ENCODE measurements at regions not wholly inside any gene's neighbourhood (a gene's known extent, or its start where the extent isn't known, plus 50 kb on each side); places are given as distances from the start of the nearest gene placed in this dataset.

DNA sequence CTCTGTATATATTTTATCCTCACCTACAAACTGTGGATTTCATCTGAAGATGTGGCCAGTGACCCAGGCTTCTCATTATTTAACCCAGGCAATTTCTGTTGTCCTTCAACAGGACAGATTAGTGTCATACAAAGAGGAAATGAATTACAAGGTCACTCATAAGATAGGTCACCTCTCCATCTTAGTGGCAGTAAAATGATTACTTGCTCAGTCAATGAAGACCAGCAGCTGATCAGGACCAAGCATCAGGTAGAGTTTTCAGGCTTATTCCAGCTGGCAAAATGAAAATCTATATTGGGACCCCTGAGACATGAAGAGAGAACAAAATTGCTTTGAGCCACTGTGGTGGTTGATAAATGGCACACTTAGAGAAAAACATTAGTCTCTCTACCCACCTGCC, 135.2 kb upstream of the PRDM9 start:
- TF ChIP-seq, protein P1, sequence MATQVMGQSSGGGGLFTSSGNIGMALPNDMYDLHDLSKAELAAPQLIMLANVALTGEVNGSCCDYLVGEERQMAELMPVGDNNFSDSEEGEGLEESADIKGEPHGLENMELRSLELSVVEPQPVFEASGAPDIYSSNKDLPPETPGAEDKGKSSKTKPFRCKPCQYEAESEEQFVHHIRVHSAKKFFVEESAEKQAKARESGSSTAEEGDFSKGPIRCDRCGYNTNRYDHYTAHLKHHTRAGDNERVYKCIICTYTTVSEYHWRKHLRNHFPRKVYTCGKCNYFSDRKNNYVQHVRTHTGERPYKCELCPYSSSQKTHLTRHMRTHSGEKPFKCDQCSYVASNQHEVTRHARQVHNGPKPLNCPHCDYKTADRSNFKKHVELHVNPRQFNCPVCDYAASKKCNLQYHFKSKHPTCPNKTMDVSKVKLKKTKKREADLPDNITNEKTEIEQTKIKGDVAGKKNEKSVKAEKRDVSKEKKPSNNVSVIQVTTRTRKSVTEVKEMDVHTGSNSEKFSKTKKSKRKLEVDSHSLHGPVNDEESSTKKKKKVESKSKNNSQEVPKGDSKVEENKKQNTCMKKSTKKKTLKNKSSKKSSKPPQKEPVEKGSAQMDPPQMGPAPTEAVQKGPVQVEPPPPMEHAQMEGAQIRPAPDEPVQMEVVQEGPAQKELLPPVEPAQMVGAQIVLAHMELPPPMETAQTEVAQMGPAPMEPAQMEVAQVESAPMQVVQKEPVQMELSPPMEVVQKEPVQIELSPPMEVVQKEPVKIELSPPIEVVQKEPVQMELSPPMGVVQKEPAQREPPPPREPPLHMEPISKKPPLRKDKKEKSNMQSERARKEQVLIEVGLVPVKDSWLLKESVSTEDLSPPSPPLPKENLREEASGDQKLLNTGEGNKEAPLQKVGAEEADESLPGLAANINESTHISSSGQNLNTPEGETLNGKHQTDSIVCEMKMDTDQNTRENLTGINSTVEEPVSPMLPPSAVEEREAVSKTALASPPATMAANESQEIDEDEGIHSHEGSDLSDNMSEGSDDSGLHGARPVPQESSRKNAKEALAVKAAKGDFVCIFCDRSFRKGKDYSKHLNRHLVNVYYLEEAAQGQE (IDR thresholded peaks at IDR 0.05; ENCODE audit: insufficient read depth in 1 of 2, low read depth in 2 of 2, low read length in 2 of 2) = no peak
- TF ChIP-seq POLR2AphosphoS5 (IDR thresholded peaks at IDR 0.05; ENCODE audit: low read depth, low read length) (no peak), SIN3A (IDR thresholded peaks at IDR 0.05; ENCODE audit: borderline replicate concordance, insufficient read depth, low read length) (no peak)

Data from PFSK-1 (cell line).